HG03066 (cell line): ENCODE measurements at regions not wholly inside any gene's neighbourhood (a gene's known extent, or its start where the extent isn't known, plus 50 kb on each side); places are given as distances from the start of the nearest gene placed in this dataset.

ENCODE experiments used
- ATAC-seq: cut with Tn5 transposase; IDR thresholded peaks from one replicate; pipeline ENCODE4 v1.9.1; 2021; ENCODE audit warnings: low read depth; ENCODE audit not compliant: unreplicated experiment

DNA sequence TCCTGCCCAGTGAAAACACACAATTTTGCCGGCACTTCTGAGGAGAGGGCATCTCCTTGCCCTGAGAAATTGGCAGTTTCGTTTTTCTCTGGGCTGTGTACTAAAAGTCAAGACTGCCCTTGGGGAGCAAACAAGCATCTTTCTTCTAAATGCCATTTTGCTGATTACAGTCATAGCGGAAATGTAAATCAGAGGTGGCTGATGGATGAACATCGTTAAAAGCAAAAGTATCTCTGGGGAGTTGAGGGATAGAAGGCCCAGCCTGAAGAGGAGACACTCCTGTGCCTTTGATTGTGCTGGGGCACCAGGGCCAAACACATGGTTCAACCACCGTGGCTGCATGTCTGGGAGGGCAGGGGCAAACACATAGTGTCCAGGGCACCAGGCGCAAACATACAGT is 49.8 kb downstream of the ABCC12 start:
- ATAC-seq = no peak

DNA sequence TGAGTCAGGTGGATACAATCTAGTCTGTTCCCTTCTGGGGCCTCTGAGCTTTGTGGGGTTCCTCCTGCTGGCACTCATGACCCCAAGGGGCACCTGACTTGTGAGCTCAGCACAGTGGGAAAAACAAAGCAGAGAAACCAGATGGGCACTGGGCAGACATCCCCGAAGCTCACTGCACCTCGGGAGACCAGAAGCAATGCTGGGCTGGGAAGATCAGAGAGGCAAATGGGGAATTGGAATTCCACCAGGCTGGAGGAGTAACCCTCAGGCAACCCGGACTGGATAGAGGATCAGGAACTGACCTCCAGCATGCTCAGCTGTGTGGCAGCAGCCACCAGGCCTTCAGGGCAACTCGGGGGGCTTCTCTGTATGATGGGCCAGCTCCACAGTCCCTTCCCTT is 50.3 kb downstream of the ABCC12 start:
- ATAC-seq = no peak

DNA sequence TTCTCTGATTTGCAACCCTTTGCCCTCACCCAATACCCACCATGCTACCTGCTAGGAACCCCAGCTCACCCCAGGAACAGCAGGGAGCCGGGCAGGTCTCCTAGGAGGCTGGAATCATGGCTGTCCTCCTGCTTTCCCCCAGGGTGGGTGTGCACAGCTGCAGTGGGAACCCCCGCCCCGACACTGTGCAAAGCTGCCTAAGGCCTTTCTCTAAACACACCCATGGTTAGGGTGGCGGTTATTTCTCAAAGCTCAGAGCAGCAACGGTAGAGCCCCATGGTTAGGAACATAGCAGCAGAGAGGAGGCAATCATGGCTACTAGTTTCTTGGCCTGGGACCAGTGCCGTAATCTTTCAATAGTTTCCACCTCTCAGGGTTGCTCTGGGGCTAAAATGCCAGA is 52.2 kb downstream of the ABCC12 start:
- ATAC-seq = no peak

DNA sequence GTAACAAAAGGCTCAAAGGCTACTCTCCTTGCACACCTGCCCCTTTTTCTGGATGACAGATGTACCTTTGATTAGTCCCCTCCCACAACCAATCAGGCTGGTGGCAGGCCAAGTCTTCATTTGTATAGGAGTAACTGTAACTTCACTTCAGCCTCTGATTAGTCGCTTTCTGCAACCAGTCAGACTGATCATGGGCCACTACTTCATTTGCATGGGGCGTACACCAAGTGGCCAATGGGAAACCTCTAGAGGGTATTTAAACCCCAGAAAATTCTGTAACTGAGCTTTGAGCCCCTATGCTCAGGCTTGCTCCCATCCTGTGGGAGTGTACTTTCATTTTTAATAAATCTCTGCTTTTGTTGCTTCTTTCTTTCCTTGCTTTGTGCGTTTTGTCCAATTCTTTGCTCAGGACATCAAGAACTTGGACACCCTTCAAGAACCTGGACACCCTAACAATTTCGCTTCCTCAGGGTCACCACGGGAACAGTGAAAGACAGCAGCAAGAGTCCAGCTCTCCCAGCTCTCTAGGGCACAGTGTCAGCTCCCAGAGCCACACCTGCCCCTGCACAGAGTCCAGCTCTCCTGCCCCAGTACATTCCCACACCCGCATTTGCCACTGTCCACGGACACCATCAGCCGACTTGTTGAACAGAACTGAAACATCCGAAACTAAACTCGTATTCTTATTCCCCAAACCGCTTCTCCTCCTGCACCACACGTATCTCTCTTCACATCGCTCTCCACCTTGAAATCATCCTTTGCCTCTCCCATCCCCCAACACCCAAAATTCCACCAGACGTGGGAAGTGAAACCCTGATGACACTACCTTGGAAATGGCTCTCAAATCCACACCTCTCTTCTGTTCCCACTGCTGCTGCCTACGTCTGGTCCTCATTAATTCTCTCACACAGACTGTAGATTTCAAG is 53.4 kb downstream of the ABCC12 start:
- ATAC-seq = no peak

DNA sequence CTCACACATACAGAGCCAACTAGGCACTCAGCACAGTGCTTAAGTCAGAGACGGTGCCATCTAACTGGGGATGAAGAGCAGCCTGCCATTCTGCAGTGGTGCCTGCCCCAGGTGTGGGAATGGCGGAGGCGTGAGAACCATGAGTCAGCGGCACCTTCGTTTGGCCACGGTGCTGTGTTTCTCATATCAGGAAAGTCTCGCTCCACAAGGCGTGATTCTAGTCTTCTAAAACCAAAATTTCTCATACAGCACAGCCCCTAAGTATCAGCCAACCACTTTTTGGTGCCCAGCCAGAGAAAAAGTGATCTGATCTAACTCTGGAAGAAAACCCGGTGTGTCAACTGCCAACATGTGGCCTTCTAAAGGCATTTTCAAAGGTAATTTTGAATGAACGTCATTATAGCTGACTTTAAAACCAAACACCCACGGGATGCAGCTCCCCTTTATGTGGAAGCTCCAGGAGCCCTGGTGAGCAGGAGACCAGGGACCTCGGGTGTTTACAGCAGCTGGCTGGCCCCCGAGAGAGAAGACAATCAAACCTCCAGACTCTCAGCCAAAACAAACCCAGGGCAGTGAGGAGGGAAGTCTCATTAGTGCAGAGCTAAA is 54.6 kb downstream of the ABCC12 start:
- peak; percentile 64 for ATAC-seq

DNA sequence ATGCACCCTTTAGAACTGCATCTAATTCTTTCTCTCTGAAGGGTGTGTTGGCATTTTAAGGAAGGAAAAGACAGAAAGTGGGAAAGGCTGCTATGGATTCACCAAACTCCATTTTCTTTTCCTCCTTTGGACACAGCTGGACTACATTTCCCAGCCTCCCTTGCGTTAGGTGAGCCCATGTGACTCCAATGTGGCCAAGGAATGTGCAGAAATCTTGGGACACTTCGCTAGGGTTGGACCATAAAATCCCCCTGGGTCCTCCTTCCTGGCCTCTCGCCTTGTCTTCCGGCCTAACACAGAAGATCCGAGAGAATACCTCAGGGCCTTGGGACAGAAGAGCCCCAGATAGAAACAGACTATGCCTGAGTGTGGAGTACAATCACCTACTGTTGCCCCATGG is 56.3 kb downstream of the ABCC12 start:
- no peak for ATAC-seq

DNA sequence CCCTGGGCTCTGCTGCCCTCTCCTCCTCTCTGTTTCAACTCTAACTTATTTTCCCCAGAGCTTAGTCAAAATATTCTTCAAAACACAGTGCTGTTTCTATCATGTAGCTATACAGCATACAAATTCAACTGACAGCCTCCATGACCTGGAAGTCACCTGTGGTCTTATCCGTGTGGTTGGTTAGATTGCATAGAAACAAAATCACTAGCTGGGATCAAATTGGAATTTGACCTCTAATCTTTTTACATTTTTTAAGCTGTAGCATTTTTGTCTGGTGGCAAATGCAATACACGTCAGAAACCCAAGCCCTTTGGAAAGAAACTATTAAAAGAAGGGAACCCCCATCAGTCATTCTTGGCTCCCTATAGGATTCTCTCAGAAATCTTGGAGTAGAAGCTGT is 57.3 kb downstream of the ABCC12 start:
- ATAC-seq = no peak

DNA sequence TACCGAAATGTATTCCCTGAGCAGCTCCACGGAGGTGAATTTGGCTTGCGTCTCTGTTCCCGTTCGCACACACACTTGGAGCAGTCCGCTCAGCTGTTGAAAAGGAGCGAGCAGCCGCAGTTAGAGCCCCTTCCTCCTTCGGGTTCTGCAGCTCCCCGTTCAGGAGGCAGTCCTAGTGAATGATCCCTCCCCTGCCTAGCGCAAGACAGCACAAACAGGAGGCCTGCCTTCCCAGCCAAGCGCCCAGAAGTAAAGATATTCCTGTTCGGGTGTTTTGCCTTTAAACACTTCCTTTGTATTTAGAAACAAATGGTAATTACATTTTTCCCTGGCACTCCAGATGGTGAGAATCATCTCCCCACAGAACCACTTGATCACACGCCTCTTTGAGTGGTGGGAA is 64.7 kb downstream of the ABCC12 start:
- ATAC-seq = no peak

DNA sequence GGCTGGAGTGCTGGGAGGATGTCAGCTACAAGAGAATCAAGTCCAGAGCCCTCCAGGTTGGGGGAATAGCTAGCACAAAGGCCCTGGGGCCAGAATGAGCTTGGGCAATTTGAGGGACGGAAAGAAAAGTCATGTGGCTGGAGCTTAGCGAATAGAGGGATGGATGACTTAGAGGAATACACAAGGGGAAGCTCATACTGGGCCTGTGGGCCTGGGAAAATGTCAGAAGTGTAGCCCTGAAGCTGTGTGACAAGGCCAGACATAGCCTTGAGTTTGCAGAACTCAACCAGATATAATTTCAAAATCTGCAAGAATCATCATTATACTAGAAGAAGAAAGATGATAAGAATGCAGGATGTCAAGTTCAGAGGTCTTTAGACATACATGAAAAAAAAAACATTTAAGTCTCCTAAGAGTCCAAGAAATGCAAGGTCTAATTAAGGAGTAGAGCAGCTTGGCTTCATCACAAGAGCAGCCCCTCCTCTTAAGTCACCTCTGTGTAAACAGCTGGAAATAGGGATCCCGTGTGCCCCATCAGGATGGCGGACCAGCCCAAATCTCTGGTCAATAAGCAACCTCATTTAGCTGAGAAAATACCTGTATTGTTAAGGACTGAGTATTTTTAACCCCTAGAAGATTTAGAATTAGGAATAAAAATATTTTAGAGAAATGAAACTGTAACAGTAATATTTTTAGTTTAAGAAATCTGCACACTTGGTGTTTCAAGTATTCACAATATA is 66.6 kb downstream of the ABCC12 start:
- ATAC-seq = no peak

DNA sequence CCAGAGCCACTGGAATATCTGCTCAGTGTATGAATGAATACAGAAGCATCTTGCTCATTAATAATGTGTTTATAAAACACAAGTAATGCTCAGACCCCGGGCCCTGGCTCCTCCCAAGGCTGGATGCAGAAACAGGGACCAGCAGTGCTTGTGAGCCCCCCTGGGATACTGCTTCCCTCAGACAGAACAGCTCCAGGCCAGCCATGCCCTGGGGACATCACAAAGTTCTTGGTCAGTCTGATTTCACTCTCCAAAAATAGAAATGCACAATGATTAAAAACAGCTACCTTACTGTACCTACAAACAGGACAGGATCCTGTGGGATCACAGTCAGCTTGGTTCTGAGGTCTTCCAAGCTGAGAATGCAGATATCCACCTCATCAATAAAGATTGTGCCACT is 68.2 kb downstream of the ABCC12 start:
- no peak for ATAC-seq

DNA sequence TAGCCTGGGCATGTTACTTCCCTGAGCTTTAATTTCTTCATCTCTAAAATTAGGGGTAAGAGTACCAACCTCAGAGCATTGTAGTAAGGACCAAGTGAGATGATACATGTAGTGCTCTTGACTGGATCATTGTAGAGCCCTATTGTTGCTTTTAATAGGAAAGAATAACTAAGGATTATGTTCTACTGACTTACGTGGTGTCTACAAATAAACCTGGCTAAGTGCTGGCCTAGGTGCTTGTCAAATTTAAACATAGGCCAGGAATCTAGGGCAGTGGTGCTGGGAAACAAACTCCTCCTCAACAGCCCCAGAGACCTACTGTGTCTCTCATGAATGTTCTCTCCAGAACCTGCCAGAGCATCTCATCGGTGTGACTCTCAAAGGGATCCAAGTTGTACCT is 69.4 kb downstream of the ABCC12 start:
- no peak for ATAC-seq

DNA sequence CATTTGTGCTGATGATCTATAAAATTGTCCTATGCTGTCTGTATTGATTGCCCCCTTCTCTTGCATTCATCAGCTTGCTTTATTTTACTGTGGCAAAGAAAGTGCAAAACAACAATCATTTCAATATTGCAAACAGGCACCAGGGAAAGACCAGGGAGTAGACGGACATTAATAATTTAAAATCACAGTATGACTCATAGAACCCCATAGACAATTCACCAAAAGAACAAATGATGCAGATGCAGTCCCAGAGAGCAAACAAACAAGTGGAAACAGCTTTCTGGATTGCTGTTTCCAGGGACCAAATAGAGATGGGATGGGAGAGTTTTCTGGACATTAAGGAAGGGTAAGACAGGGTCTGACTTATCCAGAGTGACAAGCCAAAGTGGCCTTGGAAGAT is 70.1 kb downstream of the ABCC12 start:
- ATAC-seq = no peak

DNA sequence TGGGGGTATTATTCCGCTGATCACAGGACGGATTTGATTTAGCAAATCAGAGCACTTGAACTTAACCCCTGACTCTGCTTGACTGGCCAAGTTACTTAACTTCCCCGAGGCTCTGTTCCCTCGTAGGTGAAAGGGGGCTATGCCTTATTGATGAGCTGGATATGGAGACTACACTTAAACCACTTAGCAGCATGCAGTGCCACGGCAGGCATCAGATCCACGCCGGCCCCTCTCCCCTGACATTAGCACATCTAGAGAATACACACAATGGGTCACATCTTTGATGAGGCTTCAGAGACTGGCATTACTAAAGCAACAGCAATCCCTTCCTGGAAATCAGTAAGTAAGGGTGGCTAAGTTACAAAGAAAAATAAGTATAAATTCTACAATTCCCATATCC is 71.0 kb downstream of the ABCC12 start:
- ATAC-seq = no peak

DNA sequence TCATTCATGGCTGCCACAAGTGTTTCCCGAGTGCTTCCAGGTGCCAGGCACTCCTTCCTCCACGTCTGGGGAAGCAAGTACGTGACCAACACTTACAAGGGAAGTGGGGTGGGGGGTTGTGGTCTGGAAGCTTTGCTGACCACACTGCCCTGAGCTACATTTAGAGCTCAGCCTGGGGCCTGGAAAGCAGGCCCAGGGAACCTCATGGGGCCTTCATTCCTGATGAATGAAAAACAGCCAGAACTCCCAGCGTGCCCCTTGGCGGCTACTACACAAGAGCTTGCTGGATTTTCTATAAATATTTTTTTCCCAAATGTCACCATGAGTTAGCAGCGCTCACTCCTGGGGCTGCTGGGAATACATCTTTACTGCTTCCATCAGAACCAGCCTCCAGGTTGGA is 73.3 kb downstream of the ABCC12 start:
- no peak for ATAC-seq

DNA sequence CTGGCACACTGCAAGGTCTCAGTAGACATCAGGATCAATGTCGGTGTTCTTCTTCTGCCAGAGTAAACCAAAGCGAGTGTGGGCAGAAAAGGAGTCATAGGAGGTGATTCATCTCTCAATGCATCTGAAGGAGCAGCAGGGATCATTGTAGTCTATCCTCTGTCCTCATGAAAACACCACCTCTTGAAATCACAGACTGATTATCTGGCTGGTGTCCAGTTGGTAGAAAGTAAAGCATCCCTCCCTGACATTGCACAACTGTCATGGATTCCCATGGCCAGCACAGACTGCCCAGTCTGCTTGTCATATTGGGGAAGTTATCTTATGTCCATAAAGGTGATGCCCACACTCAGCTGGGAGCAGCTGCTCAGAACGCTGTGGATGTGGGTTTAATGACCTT is 74.1 kb downstream of the ABCC12 start:
- ATAC-seq = no peak

DNA sequence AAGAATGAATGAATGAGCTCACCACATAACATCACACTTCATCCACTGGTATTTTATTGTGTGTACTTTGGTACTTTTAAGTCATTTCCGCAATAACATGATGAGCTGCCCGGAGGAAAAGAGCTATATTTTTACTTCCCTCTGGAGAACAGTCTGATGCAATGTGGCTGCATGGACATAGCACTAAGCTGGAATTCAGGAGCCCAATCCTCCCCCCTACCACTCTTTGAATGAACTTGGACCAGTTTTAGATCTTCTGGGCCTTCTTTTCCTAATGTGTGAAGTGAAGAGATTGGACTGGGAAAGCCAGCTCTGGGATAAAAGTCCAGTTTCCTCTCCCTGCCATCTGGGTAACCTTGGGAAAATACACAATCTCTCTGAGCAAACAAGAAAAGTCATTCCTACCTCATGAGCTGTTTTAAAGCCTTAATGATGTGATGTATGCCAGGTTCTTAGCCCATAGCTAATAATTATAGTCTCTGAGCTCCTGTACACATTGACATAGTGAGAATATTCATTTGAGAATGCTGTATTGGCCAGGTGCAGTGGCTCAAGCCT is 79.3 kb downstream of the ABCC12 start:
- no peak for ATAC-seq

DNA sequence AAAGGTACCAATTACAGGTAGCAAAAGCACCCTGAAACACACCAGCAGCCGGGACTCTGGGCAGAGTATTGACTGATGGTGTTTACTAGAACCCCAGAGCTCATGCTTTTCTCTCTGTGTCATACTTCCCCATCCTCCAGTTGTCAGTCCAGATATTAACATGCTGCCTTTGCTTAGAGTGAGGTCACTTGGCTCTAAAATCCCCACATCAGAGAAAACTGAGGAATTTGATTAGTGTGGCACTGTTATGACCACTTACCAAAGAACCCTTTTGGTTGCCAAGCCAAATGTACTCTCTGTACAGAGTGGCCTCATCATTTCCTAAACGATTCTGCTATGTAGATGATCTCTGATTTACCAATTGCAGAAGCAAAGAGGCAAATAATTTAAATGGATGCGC is 80.4 kb downstream of the ABCC12 start:
- ATAC-seq = no peak

DNA sequence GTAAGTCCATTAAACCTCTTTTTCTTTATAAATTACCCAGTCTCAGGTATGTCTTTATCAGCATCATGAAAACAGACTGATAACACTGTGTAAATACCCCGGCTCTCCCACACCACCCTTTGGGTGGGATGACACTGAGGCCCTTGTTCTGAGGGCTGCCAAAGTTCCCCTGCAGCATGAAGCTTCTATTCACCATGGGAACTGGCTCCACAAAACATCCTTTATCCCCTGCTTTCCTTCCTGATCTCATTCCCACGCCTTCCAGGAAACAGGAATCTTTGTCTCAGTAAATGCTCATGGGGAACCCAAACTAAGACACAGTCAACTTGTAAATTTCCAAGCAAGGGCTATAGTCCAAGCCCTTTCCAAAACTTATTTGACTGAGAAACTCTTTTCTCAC is 88.4 kb downstream of the ABCC12 start:
- no peak for ATAC-seq

DNA sequence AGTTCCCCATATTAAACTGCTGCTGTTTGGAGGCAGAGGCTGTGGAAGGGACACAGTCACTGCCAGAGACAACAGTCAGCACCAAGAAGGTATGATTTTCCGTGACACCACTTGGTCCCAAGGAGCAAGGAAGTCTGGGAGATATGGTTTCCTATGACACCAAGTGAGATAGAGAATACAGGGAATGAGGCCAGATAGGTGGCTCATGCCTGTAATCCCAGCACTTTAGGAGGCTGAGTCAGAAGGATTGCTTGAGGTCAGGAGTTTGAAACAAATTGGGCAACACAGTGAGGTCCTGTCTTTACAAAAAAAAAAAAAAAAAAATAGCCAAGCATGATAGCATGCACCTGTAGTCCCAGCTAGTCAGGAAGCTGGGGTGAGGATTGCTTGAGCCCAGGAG is 90.8 kb downstream of the ABCC12 start:
- no peak for ATAC-seq

DNA sequence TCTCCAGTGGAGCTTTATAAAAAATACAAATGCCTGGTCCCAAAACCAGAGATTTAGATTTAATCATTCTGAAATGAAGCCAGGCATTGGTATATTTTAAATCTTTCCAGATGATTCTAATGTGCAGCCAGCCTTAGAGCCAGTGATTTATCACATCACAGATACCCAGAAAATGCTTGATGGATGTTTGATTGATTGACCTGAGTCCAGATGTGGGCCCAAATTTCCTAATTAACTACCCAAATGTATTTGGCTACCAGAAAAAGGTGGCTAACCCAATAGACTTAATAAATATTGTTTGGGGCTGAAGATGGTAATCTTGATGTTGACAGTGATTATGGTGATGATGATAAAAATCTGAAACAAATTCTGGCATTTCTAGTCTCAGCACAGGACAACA is 93.1 kb downstream of the ABCC12 start:
- ATAC-seq = no peak

DNA sequence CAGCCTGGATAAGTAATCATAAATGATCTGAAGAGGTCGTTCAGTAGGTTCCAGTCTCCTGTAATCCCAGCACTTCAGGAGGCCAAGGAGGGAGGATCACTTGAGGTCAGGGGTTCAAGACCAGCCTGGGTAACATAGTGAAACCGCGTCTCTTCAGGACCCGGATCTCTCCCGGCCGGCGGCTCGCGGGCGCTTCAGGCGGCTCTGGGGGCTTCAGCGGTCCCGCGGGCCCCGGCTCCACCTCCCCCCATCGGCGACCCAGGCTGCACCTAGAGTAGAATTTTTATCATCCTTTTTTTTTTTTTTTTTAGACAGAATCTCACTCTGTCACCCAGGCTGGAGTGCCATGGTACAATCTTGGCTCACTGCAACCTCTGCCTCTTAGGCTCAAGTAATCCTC is 95.9 kb downstream of the ABCC12 start:
- no peak for ATAC-seq
